ENCODE measurements at regions not wholly inside any gene's neighbourhood (a gene's known extent, or its start where the extent isn't known, plus 50 kb on each side); places are given as distances from the start of the nearest gene placed in this dataset.

GRCh38 chr21:25385911-25386474 lies 221.3 kb downstream of the MRPL39 start:
- H3K27ac ChIP-seq (ENCODE audit: control insufficient read depth, insufficient read depth, low read length), result no peak overlapping the region
- H3K4me2 ChIP-seq (ENCODE audit: control insufficient read depth, extremely low read depth, insufficient read depth, low read depth, low read length), result no peak overlapping the region
- H3K9me1 ChIP-seq (ENCODE audit: control insufficient read depth, extremely low read depth, insufficient read depth, low read length), result no peaks in the 10 kb centered on the region
- no peak overlapping the region for H3K9ac ChIP-seq (ENCODE audit: control insufficient read depth, extremely low read depth, insufficient read depth, low read length)
- dilution Hi-C loops (cut with MboI; ENCODE audit: extremely low pct_ligation_motif_present, low sequenced_read_pairs), result no loop called here
- no peaks in the 10 kb centered on the region for H3K9me3 ChIP-seq (ENCODE audit: control insufficient read depth, low read depth, low read length)
- no peaks in the 10 kb centered on the region for H3K27me3 ChIP-seq (ENCODE audit: control insufficient read depth, extremely low read depth, insufficient read depth, low read length)
- DNase-seq (ENCODE audit: low read depth, low spot score) (no peak), FAIRE-seq (peak; percentile 70)
- no peak for TF ChIP-seq EZH2 (IDR thresholded peaks at IDR 0.05; ENCODE audit: low read length)
- TF ChIP-seq CTCF (optimal IDR thresholded peaks at IDR 0.05 in 1 of 3, IDR thresholded peaks at IDR 0.05 in 1 of 3, conservative IDR thresholded peaks at IDR 0.05 in 1 of 3; ENCODE audit: extremely low read depth in 1 of 3, insufficient read depth in 2 of 3, low read length in 3 of 3), result peak; percentile 12 to 61 (median 60)
- no peaks in the 10 kb centered on the region for H3K4me1 ChIP-seq (ENCODE audit: control insufficient read depth, extremely low read depth, insufficient read depth, low read length)
- H3K4me3 ChIP-seq (ENCODE audit: control insufficient read depth in 2 of 3, extremely low read depth in 1 of 3, insufficient read depth in 2 of 3, low read depth in 1 of 3, low read length in 3 of 3), result no peak overlapping the region
- no peaks in the 10 kb centered on the region for H4K20me1 ChIP-seq (ENCODE audit: control insufficient read depth, extremely low read depth, insufficient read depth, low read length)
- no peaks in the 10 kb centered on the region for H3K36me3 ChIP-seq (ENCODE audit: control insufficient read depth in 2 of 2, extremely low read depth in 1 of 2, insufficient read depth in 2 of 2, low read length in 2 of 2)
- no peaks in the 10 kb centered on the region for H3K79me2 ChIP-seq (ENCODE audit: control insufficient read depth, insufficient read depth, low read length)
- H2AFZ ChIP-seq (ENCODE audit: control insufficient read depth, low read length), result no peak overlapping the region

GRCh38 chr21:25385341-25385740 lies 221.9 kb downstream of the MRPL39 start:
- H3K9ac ChIP-seq (ENCODE audit: control insufficient read depth, extremely low read depth, insufficient read depth, low read length), result no peak overlapping the region
- DNase-seq (ENCODE audit: low read depth, low spot score) (no peak), FAIRE-seq (no peak)
- TF ChIP-seq CTCF (optimal IDR thresholded peaks at IDR 0.05 in 1 of 3, IDR thresholded peaks at IDR 0.05 in 1 of 3, conservative IDR thresholded peaks at IDR 0.05 in 1 of 3; ENCODE audit: extremely low read depth in 1 of 3, insufficient read depth in 2 of 3, low read length in 3 of 3), result no peak
- no peak for TF ChIP-seq EZH2 (IDR thresholded peaks at IDR 0.05; ENCODE audit: low read length)
- no peaks in the 10 kb centered on the region for H3K79me2 ChIP-seq (ENCODE audit: control insufficient read depth, insufficient read depth, low read length)
- H3K9me3 ChIP-seq (ENCODE audit: control insufficient read depth, low read depth, low read length), result no peaks in the 10 kb centered on the region
- H2AFZ ChIP-seq (ENCODE audit: control insufficient read depth, low read length), result no peak overlapping the region
- dilution Hi-C loops (cut with MboI; ENCODE audit: extremely low pct_ligation_motif_present, low sequenced_read_pairs), result no loop called here
- no peaks in the 10 kb centered on the region for H3K4me1 ChIP-seq (ENCODE audit: control insufficient read depth, extremely low read depth, insufficient read depth, low read length)
- no peaks in the 10 kb centered on the region for H3K9me1 ChIP-seq (ENCODE audit: control insufficient read depth, extremely low read depth, insufficient read depth, low read length)
- H3K36me3 ChIP-seq (ENCODE audit: control insufficient read depth in 2 of 2, extremely low read depth in 1 of 2, insufficient read depth in 2 of 2, low read length in 2 of 2), result no peaks in the 10 kb centered on the region
- no peaks in the 10 kb centered on the region for H3K27me3 ChIP-seq (ENCODE audit: control insufficient read depth, extremely low read depth, insufficient read depth, low read length)
- no peak overlapping the region for H3K4me3 ChIP-seq (ENCODE audit: control insufficient read depth in 2 of 3, extremely low read depth in 1 of 3, insufficient read depth in 2 of 3, low read depth in 1 of 3, low read length in 3 of 3)
- no peak overlapping the region for H3K4me2 ChIP-seq (ENCODE audit: control insufficient read depth, extremely low read depth, insufficient read depth, low read depth, low read length)
- H4K20me1 ChIP-seq (ENCODE audit: control insufficient read depth, extremely low read depth, insufficient read depth, low read length), result no peaks in the 10 kb centered on the region
- H3K27ac ChIP-seq (ENCODE audit: control insufficient read depth, insufficient read depth, low read length), result no peak overlapping the region

Data from keratinocyte (primary cell).